GM12878 (cell line): ENCODE measurements at regions not wholly inside any gene's neighbourhood (a gene's known extent, or its start where the extent isn't known, plus 50 kb on each side); places are given as distances from the start of the nearest gene placed in this dataset.

Experiments
- BCL3 ChIP-seq: IDR thresholded peaks from 2 replicates; pipeline ENCODE4 v1.6.1; 2011; ENCODE audit warnings: borderline replicate concordance, low read depth, mild to moderate bottlenecking, moderate library complexity, low read length; ENCODE audit not compliant: insufficient read depth, poor library complexity, severe bottlenecking
- EP300 ChIP-seq, 2 experiments: fragments of 150-350 bp in 1 of 2; IDR thresholded peaks; 2 replicates each; pipeline ENCODE4 v1.6.1; 2011 to 2012; ENCODE audit warnings: low read depth in 2 of 2, low read length in 2 of 2, borderline replicate concordance in 1 of 2, improper control_type of control experiment in 1 of 2, inconsistent platforms in 1 of 2; ENCODE audit not compliant: control insufficient read depth in 1 of 2
- HDGF ChIP-seq: fragments of 450-650 bp; IDR thresholded peaks from 2 replicates; pipeline ENCODE4 v1.6.1; 2016; ENCODE audit warnings: antibody characterized with exemption
- NKRF ChIP-seq: fragments of 450-650 bp; conservative IDR thresholded peaks from 2 replicates; pipeline ENCODE4 v1.6.1; 2017; ENCODE audit warnings: mild to moderate bottlenecking, moderate library complexity
- NRF1 ChIP-seq: conservative IDR thresholded peaks from 2 replicates; pipeline ENCODE4 v1.6.1; 2011; ENCODE audit warnings: mild to moderate bottlenecking, low read depth, low read length, improper control_type of control experiment
- ZBED1 ChIP-seq: IDR thresholded peaks from 2 replicates; pipeline ENCODE4 v1.6.1; 2016; ENCODE audit warnings: borderline replicate concordance
- ZBTB40 ChIP-seq: fragments of 450-650 bp; IDR thresholded peaks from 2 replicates; pipeline ENCODE4 v1.6.1; 2016; ENCODE audit warnings: mild to moderate bottlenecking, moderate library complexity, borderline replicate concordance

- TF ChIP-seq NKRF (no peak), EP300 (IDR thresholded peaks at IDR 0.05; ENCODE audit: borderline replicate concordance in 1 of 2, control insufficient read depth in 1 of 2, low read depth in 2 of 2, low read length in 2 of 2) (no peak), HDGF (no peak), NRF1 (no peak), ZBED1 (no peak), ZBTB40 (no peak), BCL3 (no peak)
These were observed 99.1 kb downstream of the ZNF365 start (continued) for GRCh38 chr10:62473241-62473640.
